ENCODE measurements at regions not wholly inside any gene's neighbourhood (a gene's known extent, or its start where the extent isn't known, plus 50 kb on each side); places are given as distances from the start of the nearest gene placed in this dataset.
"Not testable (repeated sequence)": the region's sequence is repeated elsewhere in the genome, so short reads cannot be mapped to it uniquely, and the experiment has no call there.

- no peak for DNase-seq
Observed at GRCh38 chr15:70602834-70603560, 160.4 kb downstream of the UACA start.

- no peak for DNase-seq
Observed at GRCh38 chr15:70602281-70602680, 161.1 kb downstream of the UACA start.

- DNase-seq = no peak
Observed at GRCh38 chr15:70597945-70598344, 165.4 kb downstream of the UACA start.

GRCh38 chr15:70597056-70597603 lies 166.2 kb downstream of the UACA start:
- DNase-seq = no peak

- DNase-seq = no peak
Observed at GRCh38 chr15:70596354-70597055, 166.9 kb downstream of the UACA start.

GRCh38 chr15:70593795-70594194 lies 169.6 kb downstream of the UACA start:
- no peak for DNase-seq

GRCh38 chr15:70589728-70590127 lies 173.6 kb downstream of the UACA start:
- no peak for DNase-seq

- no peak for DNase-seq
Observed at GRCh38 chr15:70589221-70589620, 174.1 kb downstream of the UACA start.

DNA sequence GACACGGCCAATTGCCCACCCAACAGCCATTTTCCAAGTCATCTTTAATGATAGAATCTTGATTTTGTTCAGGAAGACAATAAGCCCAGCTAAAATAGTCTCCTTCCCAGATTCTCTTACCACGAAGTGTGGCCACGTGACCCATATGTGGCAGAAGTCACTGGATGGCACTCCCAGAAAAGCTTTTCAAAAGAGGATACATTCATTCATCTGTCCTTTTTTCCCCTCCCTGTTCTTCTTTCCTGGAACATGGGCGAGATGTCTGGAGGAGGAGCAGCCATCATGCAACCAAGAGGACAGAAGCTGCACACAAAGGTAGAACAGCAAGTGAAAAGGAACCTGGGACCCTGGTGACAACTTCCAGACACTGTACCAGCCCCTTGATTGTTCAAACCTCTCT lies 174.7 kb downstream of the UACA start:
- no peak for DNase-seq

- DNase-seq = no peak
Observed at GRCh38 chr15:70587896-70588567, 175.3 kb downstream of the UACA start.

DNA sequence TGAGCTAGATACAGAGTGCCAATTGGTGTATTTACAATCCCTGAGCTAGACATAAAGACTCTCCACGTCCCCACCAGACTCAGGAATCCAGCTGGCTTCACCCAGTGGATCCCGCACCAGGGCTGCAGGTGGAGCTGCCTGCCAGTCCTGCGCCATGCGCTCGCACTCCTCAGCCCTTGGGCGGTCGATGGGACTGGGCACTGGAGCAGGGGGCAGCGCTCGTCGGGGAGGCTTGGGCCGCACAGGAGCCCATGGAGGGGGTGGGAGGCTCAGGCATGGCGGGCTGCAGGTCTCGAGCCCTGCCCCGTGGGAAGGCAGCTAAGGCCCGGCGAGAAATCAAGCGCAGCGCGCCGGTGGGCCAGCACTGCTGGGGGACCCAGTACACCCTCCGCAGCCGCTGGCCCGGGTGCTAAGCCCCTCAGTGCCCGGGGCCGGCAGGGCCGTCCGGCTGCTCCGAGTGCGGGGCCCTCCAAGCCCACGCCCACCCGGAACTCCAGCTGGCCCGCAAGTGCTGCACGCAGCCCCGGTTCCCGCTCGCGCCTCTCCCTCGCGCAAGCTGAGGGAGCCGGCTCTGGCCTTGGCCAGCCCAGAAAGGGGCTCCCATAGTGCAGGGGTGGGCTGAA lies 176.2 kb downstream of the UACA start:
- not testable (repeated sequence) for DNase-seq

- no peak for DNase-seq
Observed at GRCh38 chr15:70586241-70586640, 177.1 kb downstream of the UACA start.

- no peak for DNase-seq
Observed at GRCh38 chr15:70585707-70586034, 177.7 kb downstream of the UACA start.

GRCh38 chr15:70584838-70585706 lies 178.3 kb downstream of the UACA start:
- DNase-seq = no peak

DNA sequence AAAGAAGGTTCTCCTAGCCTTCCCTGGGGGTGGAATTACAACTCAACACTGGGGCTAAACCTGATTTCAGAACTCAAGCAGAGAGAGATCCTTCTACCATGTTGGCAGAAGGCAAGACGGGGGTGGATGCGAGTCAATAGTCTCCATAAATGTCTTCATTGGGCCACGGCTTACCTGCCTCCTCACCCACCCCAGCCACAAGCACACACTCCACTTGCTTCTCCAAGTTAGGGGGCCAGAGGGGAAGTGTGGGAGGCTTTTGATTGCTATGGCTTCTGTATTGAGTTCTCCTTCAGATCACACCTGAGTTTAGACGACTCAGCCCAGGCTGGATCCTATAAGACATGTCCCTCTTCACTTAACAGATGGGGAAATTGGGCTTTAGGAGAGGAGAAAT lies 178.9 kb downstream of the UACA start:
- no peak for DNase-seq

GRCh38 chr15:70583006-70583405 lies 180.4 kb downstream of the UACA start:
- no peak for DNase-seq

DNA sequence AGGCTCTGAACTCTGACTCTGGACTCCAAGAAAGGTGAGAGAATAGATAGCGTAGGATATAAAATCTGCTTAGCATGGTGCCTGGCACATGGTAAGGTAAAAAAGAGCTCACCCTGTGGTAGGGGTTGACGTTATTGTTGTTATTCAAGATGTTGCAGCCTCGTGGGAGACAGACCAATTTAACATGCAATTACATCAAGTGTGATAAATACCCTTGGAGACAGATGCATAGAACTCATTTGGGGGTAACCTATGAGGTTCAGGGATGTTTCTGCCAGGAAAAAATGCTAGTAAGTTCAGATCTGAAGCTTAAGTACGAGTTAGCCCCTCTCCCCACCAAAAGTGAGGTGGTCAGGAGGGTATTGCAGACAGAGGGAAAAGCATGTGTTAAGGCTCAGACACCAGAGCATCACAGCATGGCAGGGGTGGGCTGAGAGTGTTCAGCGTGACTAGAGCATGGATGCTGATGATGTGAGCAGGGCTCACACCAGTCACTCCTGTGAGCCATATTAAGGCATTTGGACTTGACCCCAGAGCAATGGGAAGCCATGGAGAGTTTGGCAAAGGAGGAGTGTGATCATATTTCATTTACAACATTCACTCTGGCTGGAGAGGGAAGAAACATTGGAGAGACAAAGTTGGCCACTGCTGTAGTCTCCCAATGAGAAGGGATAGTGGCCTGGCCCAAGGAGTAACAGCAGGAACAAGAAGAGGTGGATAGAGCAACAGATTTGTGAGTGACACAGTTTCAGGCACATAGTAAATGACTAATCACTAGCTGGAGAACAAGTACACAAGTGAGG lies 181.0 kb downstream of the UACA start:
- DNase-seq = no peak

DNA sequence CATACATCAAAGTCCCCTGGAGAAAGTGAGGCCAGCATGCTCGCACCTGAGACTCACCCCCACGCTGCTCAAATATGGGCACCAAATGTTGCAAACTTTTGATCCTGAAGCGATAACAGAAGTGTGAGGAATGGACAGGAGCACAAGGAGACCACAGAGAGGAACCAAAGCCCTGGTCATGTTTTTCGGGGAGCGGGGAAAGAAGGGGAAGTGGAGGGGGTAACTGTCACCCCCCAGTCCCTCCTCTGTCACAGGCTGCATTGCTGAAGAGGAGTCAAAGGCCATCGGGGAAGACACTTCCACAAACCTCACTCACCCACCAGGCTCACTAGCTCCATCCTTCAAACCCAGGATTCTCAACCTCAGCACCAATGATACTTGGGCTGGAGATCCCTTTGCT lies 182.4 kb downstream of the UACA start:
- no peak for DNase-seq

- DNase-seq = no peak
Observed at GRCh38 chr15:70580286-70580685, 183.1 kb downstream of the UACA start.

DNA sequence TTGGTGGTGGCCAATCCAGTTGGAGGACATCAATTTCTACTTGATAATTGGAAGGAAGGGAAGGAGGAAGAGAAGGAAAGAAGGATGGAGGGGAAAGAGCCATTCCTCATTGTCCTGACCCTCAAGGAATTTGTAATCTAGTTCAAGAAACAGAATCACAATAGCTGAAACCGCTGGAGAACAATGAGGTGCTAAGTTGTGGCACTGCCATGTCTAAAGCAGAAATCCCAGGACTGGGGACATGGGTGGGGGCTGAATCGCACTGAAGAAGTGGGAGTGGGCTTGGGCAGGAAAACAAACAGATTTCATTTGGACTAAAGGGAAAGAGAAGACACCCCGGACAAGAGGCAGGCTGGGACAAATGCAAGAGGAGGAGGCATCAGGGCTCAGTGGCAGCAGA lies 183.6 kb downstream of the UACA start:
- no peak for DNase-seq

GRCh38 chr15:70578196-70578595 lies 185.2 kb downstream of the UACA start:
- DNase-seq = no peak

GRCh38 chr15:70576696-70577095 lies 186.7 kb downstream of the UACA start:
- no peak for DNase-seq
